NCI-H2171 (cell line): ENCODE measurements at regions not wholly inside any gene's neighbourhood (a gene's known extent, or its start where the extent isn't known, plus 50 kb on each side); places are given as distances from the start of the nearest gene placed in this dataset.

Source experiments
- DNase-seq: peaks from one replicate; lab custom pipeline; 2025; lab: John Stamatoyannopoulos, UW

DNA sequence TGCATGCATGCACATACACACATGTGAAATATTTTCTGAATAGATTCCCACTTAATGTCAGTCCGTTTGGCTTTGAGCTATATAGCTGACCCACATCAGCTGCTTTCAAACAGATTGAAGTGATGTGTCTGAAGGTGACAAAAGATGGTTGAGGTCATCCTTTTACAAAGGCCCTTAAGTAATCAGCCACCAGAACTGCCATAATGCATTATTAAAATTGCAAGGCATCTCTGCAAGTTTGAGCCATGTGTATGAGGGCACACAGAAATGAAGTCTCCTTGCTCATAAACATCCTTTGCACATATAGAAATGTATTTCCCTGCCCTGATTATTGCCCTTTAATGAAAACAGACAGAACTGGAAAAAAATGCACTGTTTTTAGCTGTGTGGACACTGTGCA is 1043.0 kb upstream of the C9orf72 start:
- no peak for DNase-seq

DNA sequence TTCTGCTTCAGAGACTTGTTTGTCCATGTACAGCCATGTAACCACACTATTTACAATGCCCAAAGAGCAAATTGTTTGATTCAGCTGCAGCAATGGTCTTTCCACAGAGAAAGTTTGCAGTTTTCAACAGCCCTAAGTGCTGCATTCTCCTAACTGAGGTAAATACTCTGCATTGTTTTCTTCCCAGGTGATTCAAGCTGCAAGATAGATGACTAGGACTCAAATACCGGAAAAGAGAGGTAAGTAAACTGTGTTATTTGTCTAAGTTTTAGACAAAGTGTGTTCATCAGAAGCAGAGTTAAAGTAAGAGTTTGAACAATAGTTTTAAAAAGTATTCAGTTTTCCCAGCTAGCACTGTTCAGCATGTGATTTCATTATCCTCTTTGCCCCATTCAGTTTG is 1046.7 kb upstream of the C9orf72 start:
- no peak for DNase-seq

- DNase-seq = no peak
Observed at GRCh38 chr9:28620661-28621060, 1047.4 kb upstream of the C9orf72 start.

GRCh38 chr9:28624771-28625170 is 1051.5 kb upstream of the C9orf72 start:
- DNase-seq = no peak

GRCh38 chr9:28628031-28628430 is 1054.8 kb upstream of the C9orf72 start:
- no peak for DNase-seq

GRCh38 chr9:28648723-28649122 is 1075.4 kb upstream of the C9orf72 start:
- DNase-seq = no peak

DNA sequence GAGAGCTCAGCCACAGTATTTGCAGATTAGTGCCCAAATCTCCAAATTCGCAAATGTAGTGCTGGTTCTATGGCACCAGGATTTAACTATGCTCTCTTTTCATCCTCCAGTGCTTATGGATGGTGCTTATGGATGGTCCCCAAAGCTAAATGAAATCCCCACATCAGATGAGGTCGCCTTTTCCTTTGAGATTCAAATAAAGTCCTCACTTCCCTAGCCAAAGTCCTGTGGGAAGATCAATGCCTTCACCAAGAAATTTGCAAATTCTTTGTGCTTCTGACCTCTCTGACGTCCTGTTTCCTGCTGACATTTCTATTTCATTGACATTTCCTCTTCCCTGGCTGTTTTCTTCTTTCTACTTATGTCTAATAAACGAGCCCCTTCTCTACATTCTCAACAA is 1077.0 kb upstream of the C9orf72 start:
- no peak for DNase-seq

GRCh38 chr9:28651050-28651722 is 1077.9 kb upstream of the C9orf72 start:
- DNase-seq = no peak

DNA sequence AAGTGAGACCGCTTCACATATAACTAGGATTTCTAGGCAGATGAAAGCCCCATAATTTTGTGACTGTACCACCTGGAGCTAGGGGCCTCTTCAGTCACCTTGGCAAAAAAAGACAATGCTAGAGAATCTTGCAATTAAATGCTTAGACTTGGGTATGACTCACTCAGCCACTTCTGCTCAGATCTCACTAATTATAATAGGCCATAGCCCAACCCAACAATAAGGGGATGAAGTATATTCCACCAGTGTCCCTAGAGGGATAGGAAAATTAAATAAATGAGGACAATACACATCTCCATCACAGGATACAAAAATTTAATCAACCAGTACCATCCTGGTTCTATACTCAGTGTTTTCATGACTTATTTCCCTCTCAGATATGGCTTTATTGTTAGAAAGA is 1079.9 kb upstream of the C9orf72 start:
- no peak for DNase-seq

DNA sequence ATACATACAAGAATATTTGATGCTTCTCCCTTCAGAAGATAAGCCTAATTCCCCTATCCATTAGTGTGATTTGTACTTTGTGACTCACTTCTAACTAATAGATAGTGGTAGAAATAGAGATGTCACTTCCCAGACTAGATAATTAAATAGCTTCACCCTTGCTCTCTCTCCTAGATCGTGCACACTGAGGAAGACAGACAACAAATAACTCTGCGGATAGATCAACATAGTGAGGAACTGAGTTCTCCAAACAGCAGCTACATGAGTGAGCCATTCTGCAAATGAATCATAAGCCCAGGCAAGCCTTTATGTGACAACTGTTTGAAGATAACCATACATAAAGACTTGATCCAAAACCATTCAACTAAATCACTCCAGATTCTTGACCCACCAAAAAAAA is 1083.4 kb upstream of the C9orf72 start:
- DNase-seq = no peak

DNA sequence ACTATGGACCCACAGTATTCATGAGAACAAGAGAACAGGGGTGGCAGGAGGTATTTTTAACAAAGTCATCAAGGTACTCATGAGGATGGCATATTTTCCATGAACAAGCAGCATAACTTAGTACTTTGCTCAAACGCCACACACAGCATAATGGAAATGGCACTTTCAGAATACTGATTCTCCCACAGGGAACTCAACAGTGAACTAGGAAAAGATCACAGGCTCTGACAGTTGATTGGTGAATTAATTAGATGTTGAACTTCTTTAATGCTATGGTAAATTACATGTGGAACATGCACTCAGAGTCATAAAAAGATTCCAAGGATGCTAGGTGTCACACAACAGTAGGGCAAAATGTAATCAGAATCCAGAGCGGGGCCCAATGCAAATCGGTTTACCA is 1088.6 kb upstream of the C9orf72 start:
- DNase-seq = no peak

GRCh38 chr9:28662675-28663074 is 1089.4 kb upstream of the C9orf72 start:
- DNase-seq = no peak

- no peak for DNase-seq
Observed at GRCh38 chr9:28668158-28668557, 1094.9 kb upstream of the C9orf72 start.

GRCh38 chr9:28671000-28671399 is 1097.7 kb upstream of the C9orf72 start:
- no peak for DNase-seq

- DNase-seq = no peak
Observed at GRCh38 chr9:28678097-28678496, 1104.8 kb upstream of the C9orf72 start.

- DNase-seq = no peak
Observed at GRCh38 chr9:28688172-28688571, 1114.9 kb upstream of the C9orf72 start.

DNA sequence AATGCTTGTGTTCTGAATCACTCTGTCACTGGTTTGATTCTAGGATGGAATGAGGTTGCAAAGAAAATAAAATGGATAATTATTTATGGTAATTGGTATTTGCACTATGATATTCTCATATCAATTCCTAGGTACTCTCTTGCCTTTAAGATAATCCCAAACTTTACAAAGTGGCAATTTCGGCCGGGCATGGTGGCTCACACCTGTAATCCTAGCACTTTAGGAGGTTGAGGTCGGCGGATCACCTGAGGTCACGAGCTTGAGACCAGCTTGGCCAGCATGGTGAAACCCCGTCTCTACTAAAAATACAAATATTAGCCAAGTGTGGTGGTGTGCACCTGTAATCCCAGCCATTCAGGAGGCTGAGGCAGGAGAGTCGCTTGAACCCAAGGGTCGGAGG is 1118.7 kb upstream of the C9orf72 start:
- no peak for DNase-seq

GRCh38 chr9:28696960-28697359 is 1123.7 kb upstream of the C9orf72 start:
- DNase-seq = no peak

DNA sequence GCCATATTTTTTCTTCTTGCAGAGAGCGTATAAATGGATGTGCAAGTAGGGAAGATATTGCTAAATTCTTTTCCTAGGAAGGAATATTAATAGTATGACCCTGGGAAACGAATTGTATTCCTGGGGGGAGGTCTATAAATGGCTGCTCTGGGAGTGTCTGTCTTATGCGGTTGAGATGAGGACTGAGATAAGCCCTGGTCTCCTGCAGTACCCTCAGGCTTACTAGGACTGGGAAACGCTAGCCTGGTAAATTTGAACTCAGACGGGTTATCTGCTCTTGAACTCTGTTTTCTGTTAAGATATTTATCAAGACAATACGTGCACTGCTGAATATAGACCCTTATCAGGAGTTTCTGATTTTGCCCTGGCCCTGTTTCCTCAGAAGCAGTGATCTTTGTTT is 1126.4 kb upstream of the C9orf72 start:
- no peak for DNase-seq

GRCh38 chr9:28707616-28708015 is 1134.3 kb upstream of the C9orf72 start:
- DNase-seq = no peak

DNA sequence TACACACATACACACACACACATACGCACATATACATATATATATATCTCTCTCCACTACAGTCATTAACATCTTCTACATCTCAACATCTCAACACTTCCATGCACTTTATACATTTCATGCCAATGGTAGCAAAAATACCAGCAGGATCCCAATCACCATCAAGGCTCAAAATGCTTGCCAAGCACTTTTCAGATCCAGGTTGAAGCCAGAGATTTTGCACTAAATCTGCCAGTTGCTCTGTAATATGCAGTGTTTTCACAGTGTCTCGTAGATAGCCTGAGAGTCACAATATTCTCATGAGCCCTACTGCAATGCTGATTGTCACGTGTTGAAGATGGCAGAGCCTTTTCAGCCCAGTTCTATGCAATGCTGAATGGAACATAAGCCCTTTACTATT is 1140.9 kb upstream of the C9orf72 start:
- no peak for DNase-seq

DNA sequence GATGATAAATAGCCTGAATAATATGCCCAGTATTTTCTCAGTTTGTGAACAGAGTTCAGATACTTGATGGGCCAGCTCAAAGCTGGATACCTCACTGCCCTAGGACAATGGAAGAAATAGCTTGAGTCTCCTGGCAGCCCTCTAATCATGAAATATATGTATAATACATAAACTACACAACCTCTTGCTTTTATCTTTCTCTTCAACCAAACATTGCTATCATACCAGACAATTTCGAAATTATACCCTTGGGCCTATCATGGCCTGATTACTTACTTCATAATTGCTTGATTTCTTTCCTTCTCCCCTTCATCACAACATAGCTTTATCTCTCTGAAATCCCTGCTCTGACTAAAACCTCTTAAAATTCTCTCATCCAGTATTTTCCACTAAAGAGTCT is 1144.9 kb upstream of the C9orf72 start:
- no peak for DNase-seq

DNA sequence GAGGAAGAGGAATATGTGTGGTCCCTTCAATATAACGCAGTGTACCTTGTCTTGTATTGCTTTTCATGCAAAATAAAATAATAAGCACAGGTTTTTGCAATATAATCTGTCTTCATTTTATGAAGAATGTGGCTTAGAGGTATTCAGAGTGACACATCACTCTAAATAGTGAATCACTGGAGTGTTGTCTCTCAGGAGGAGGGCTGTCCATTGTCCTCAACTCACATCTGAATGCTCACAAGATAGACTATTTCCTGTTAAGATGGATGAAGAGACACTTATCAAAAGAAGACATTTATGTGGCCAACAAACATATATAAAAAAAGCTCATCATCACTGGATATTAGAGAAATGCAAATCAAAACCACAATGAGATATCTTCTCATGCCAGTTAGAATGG is 1147.5 kb upstream of the C9orf72 start:
- DNase-seq = no peak

- no peak for DNase-seq
Observed at GRCh38 chr9:28730111-28730510, 1156.8 kb upstream of the C9orf72 start.
